ACHN (cell line): ENCODE measurements at regions not wholly inside any gene's neighbourhood (a gene's known extent, or its start where the extent isn't known, plus 50 kb on each side); places are given as distances from the start of the nearest gene placed in this dataset.
A peak's percentile ranks its signal among the peaks of the same experiment; 100 is the strongest.

Experiments used
- DNase-seq: peaks from one replicate; pipeline ENCODE4 v3.0.0-alpha.2; 2015
- in situ Hi-C: cut with HindIII; loops from 2 replicates; pipeline ENCODE4 v1.10.0; 2017; ENCODE audit warnings: low sequenced_read_pairs, low pct_ligation_motif_present, low pct_unique_long_range_greater_than_20kb

- in situ Hi-C loops: no loop called here
These were observed 89.8 kb upstream of the MBOAT2 start for GRCh38 chr2:9093324-9093723.

GRCh38 chr2:9092383-9093282 is 89.1 kb upstream of the MBOAT2 start:
- DNase-seq: no peak
- in situ Hi-C loops: no loop called here

More at GRCh38 chr2:9093324-9093723, 89.8 kb upstream of the MBOAT2 start:
- DNase-seq: no peak

- in situ Hi-C loops: no loop called here
- no peak for DNase-seq
These were observed 88.3 kb upstream of the MBOAT2 start for GRCh38 chr2:9091811-9092210.

GRCh38 chr2:9089831-9090230 is 86.3 kb upstream of the MBOAT2 start:
- DNase-seq: no peak
- in situ Hi-C loops: no loop called here

GRCh38 chr2:9087121-9087681 is 83.7 kb upstream of the MBOAT2 start:
- DNase-seq: no peak
- in situ Hi-C loops: no loop called here

GRCh38 chr2:9086465-9086864 is 83.0 kb upstream of the MBOAT2 start:
- in situ Hi-C loops: no loop called here
- DNase-seq: no peak

GRCh38 chr2:9085353-9085752 is 81.9 kb upstream of the MBOAT2 start:
- in situ Hi-C loops: no loop called here
- DNase-seq: no peak

GRCh38 chr2:9083287-9083686 is 79.8 kb upstream of the MBOAT2 start:
- DNase-seq: no peak
- in situ Hi-C loops: no loop called here

GRCh38 chr2:9082158-9082557 is 78.7 kb upstream of the MBOAT2 start:
- no peak for DNase-seq
- in situ Hi-C loops: no loop called here

GRCh38 chr2:9081750-9082149 is 78.3 kb upstream of the MBOAT2 start:
- DNase-seq: no peak
- in situ Hi-C loops: no loop called here

- no peak for DNase-seq
- in situ Hi-C loops: no loop called here
These were observed 74.9 kb upstream of the MBOAT2 start for GRCh38 chr2:9078405-9078804.

GRCh38 chr2:9077691-9078090 is 74.2 kb upstream of the MBOAT2 start:
- DNase-seq: no peak
- in situ Hi-C loops: no loop called here

GRCh38 chr2:9076755-9077154 is 73.3 kb upstream of the MBOAT2 start:
- in situ Hi-C loops: no loop called here
- DNase-seq: no peak

- DNase-seq: no peak
- in situ Hi-C loops: no loop called here
These were observed 72.7 kb upstream of the MBOAT2 start for GRCh38 chr2:9076210-9076609.

GRCh38 chr2:9074930-9075329 is 71.4 kb upstream of the MBOAT2 start:
- no peak for DNase-seq
- in situ Hi-C loops: no loop called here

GRCh38 chr2:9071584-9072124 is 68.2 kb upstream of the MBOAT2 start:
- DNase-seq: no peak
- in situ Hi-C loops: no loop called here

GRCh38 chr2:9071032-9071431 is 67.5 kb upstream of the MBOAT2 start:
- in situ Hi-C loops: no loop called here
- peak; percentile 73 for DNase-seq

- no peak for DNase-seq
- in situ Hi-C loops: no loop called here
These were observed 66.1 kb upstream of the MBOAT2 start for GRCh38 chr2:9069543-9069942.

- in situ Hi-C loops: no loop called here
- no peak for DNase-seq
These were observed 62.4 kb upstream of the MBOAT2 start for GRCh38 chr2:9065901-9066300.
